Karpas-422 (cell line): ENCODE measurements at regions not wholly inside any gene's neighbourhood (a gene's known extent, or its start where the extent isn't known, plus 50 kb on each side); places are given as distances from the start of the nearest gene placed in this dataset.

Experiments used
- DNase-seq: peaks from one replicate; pipeline ENCODE4 v3.0.0-alpha.2; 2015
- H2AFZ ChIP-seq: fragments of 200-600 bp; sonication (generic); 2 replicates; pipeline ENCODE4 v1.6.1; 2014; ENCODE audit warnings: antibody characterized with exemption, low read length, mixed read lengths
- H3K27ac ChIP-seq: fragments of 200-600 bp; sonication (generic); 2 replicates; pipeline ENCODE4 v1.5.1; 2014; ENCODE audit warnings: mild to moderate bottlenecking, low read length, moderate library complexity
- H3K27me3 ChIP-seq: fragments of 200-600 bp; sonication (generic); 2 replicates; pipeline ENCODE4 v1.6.1; 2014; ENCODE audit warnings: low read length, mixed read lengths
- H3K36me3 ChIP-seq: fragments of 200-600 bp; sonication (generic); 2 replicates; pipeline ENCODE4 v1.6.1; 2014; ENCODE audit warnings: low read length, mixed read lengths; ENCODE audit not compliant: insufficient read depth
- H3K4me1 ChIP-seq: fragments of 200-600 bp; sonication (generic); 2 replicates; pipeline ENCODE4 v1.6.1; 2014; ENCODE audit warnings: mild to moderate bottlenecking, low read length, mixed read lengths
- H3K4me2 ChIP-seq: fragments of 200-600 bp; sonication (generic); 2 replicates; pipeline ENCODE4 v1.6.1; 2014; ENCODE audit warnings: low read length, low read depth, mild to moderate bottlenecking; ENCODE audit not compliant: poor library complexity, severe bottlenecking
- H3K4me3 ChIP-seq: fragments of 200-600 bp; sonication (generic); 2 replicates; pipeline ENCODE4 v1.5.1; 2014; ENCODE audit warnings: mild to moderate bottlenecking, antibody characterized with exemption, low read length, mixed read lengths
- H3K79me2 ChIP-seq: fragments of 200-600 bp; sonication (generic); 2 replicates; pipeline ENCODE4 v1.6.1; 2014; ENCODE audit warnings: mild to moderate bottlenecking, low read length, mixed read lengths
- H3K9ac ChIP-seq: fragments of 200-600 bp; sonication (generic); 2 replicates; pipeline ENCODE4 v1.6.0; 2014; ENCODE audit warnings: low read length
- H3K9me2 ChIP-seq: fragments of 200-600 bp; sonication (generic), shearing (Covaris generic); replicated peaks from 2 replicates; pipeline ENCODE4 v1.6.0; 2014; ENCODE audit warnings: mild to moderate bottlenecking, low read length, moderate library complexity; ENCODE audit not compliant: insufficient read depth
- H3K9me3 ChIP-seq: fragments of 300-700, 200-600 bp; sonication (generic); 2 replicates; pipeline ENCODE4 v1.6.1; 2014; ENCODE audit warnings: low read length, mixed read lengths
- H4K20me1 ChIP-seq: fragments of 200-600 bp; sonication (generic); 2 replicates; pipeline ENCODE4 v1.6.1; 2014; ENCODE audit warnings: mild to moderate bottlenecking, antibody characterized with exemption, low read length, low read depth; ENCODE audit not compliant: insufficient read depth

DNA sequence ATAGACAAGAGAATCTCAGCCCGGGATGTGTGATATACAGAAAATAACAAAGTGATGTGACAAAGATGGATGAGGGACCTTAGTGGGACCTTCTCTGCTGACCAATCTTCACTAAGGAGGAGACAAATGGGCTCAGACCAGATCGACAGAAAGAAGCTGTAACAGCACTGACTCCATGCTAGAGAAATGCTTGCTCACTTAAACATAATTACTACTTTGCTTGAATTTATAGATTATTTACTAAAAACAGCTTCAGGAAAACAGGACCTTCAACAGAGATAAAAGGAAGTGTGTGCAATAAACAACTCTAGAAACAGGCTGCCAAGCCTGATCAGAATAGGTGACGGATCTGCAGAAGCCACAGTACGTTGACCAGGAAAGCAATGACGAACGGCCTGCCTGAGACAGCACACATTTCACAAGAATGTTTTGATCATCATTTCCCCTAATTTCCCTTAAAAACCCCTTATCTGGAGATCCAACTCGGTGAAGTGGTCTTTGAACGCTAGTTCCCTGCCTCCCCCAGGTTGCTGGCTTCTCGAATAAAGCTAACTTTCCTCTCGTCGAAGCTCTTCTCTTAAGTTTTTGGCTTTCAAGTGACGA, 98.4 kb upstream of the STEAP1B start:
- Histone ChIP-seq H3K27me3 (no peaks in the 10 kb centered on the region), H2AFZ (no peak overlapping the region), H3K9me3 (no peaks in the 10 kb centered on the region), H3K4me1 (peaks cover 8% of the 10 kb centered on the region), H3K79me2 (no peaks in the 10 kb centered on the region), H3K4me3 (no peak overlapping the region), H3K9me2 (no peaks in the 10 kb centered on the region), H3K9ac (no peak overlapping the region), H3K36me3 (no peaks in the 10 kb centered on the region), H4K20me1 (no peaks in the 10 kb centered on the region), H3K4me2 (no peak overlapping the region), H3K27ac (no peak overlapping the region)
- no peak for DNase-seq

GRCh38 chr7:22597844-22598243, 97.9 kb upstream of the STEAP1B start:
- Histone ChIP-seq H2AFZ (no peak overlapping the region), H3K27me3 (no peaks in the 10 kb centered on the region), H3K9ac (no peak overlapping the region), H3K79me2 (no peaks in the 10 kb centered on the region), H3K4me2 (no peak overlapping the region), H3K4me3 (no peak overlapping the region), H3K9me3 (no peaks in the 10 kb centered on the region), H4K20me1 (no peaks in the 10 kb centered on the region), H3K36me3 (no peaks in the 10 kb centered on the region), H3K4me1 (peaks cover 8% of the 10 kb centered on the region), H3K27ac (no peak overlapping the region), H3K9me2 (no peaks in the 10 kb centered on the region)
- DNase-seq, result no peak

DNA sequence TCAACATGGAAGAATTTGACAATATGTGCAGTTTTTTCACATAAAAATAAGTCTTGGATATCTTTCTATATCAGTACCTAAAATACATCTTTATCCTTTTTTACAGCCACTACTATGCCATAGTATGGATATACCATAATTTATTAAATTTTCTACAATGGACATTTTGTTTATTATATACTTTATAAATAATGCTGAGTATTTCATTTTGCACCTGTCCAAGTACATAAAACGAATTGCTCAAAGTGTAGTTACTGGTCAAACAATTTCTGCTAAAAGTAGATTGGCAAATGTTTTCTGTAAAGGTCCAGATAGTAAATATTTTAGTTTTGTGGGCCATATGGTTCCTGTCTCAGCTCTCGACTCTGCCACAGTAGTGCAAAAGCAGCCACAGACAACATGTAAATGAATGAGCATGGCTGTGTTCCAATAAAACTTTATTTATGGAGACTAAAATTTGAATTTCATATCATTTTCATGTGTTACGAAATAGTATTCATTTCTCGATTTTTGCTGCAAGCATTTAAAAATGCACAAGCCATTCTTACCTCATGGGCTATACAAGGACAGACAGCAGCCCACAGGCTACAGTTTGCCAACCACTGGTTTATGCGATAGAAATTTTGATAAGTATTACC, 96.9 kb upstream of the STEAP1B start:
- no peaks in the 10 kb centered on the region for H3K9me2 ChIP-seq
- H3K27me3 ChIP-seq, result no peaks in the 10 kb centered on the region
- H3K9me3 ChIP-seq, result no peaks in the 10 kb centered on the region
- H3K79me2 ChIP-seq, result no peaks in the 10 kb centered on the region
- H3K36me3 ChIP-seq, result no peaks in the 10 kb centered on the region
- DNase-seq, result peak; percentile 51
- H4K20me1 ChIP-seq, result no peaks in the 10 kb centered on the region
- peaks cover 8% of the 10 kb centered on the region for H3K4me1 ChIP-seq
- no peak overlapping the region for H2AFZ ChIP-seq
- H3K4me3 ChIP-seq, result no peak overlapping the region
- H3K4me2 ChIP-seq, result no peak overlapping the region
- H3K27ac ChIP-seq, result no peak overlapping the region
- no peak overlapping the region for H3K9ac ChIP-seq

DNA sequence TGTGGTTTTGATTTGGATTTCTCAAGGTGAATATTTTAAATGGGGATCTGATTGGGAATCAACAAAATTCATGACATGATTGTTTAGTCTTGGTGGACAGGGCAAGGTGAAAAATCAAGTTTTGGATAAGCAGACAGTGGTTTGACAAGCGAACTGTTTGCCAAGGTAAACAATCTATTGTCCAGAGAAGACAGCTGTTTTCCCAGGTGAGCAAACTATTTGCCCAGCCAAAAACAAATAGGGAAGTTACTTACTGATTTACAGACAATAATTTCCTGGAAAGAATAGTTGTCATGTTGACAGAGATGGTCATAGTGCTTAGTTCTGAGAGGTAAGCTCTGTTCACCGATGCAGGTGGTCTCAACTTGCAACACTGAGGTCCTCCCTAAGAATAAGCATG, 94.0 kb upstream of the STEAP1B start:
- no peaks in the 10 kb centered on the region for H3K36me3 ChIP-seq
- no peaks in the 10 kb centered on the region for H4K20me1 ChIP-seq
- H3K9ac ChIP-seq, result no peak overlapping the region
- no peak overlapping the region for H3K4me2 ChIP-seq
- H3K4me1 ChIP-seq, result peaks cover 8% of the 10 kb centered on the region
- no peaks in the 10 kb centered on the region for H3K9me2 ChIP-seq
- no peak for DNase-seq
- H3K79me2 ChIP-seq, result no peaks in the 10 kb centered on the region
- H2AFZ ChIP-seq, result no peak overlapping the region
- no peaks in the 10 kb centered on the region for H3K9me3 ChIP-seq
- H3K27me3 ChIP-seq, result no peaks in the 10 kb centered on the region
- H3K4me3 ChIP-seq, result no peak overlapping the region
- H3K27ac ChIP-seq, result no peak overlapping the region

GRCh38 chr7:22591271-22591670, 91.3 kb upstream of the STEAP1B start:
- no peak for DNase-seq
- Histone ChIP-seq H2AFZ (no peak overlapping the region), H3K9me2 (no peaks in the 10 kb centered on the region), H3K9me3 (no peaks in the 10 kb centered on the region), H3K27me3 (no peaks in the 10 kb centered on the region), H3K9ac (no peak overlapping the region), H3K79me2 (no peaks in the 10 kb centered on the region), H3K4me3 (no peak overlapping the region), H3K4me1 (peaks cover 10% of the 10 kb centered on the region), H4K20me1 (no peaks in the 10 kb centered on the region), H3K36me3 (no peaks in the 10 kb centered on the region), H3K4me2 (no peak overlapping the region), H3K27ac (no peak overlapping the region)

DNA sequence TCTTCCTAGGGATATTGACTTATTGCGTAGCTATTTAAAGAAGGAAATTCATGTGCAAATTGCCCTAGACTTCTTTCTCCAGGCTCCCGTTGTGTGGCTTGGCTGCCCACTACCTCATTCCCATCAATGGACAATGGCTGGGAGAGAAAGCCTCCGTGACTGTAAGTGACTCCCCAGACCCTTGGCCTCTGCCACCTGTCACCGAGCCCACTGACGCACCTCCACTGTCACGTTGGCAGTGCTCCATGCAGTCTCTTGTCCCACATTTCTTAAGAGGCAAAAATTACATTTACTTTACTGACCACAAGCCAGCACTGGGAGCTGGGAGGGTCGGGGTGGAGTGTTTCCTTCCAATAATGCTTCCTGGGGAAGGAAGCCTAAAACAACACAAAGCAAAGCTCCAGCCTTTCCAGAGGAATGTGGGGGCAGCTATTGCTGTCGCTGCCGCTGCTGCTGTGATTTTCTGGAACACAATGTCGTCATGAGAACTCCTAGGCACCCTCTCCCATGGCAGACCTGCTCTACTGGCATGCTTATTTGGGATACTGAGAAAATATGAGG, 89.7 kb upstream of the STEAP1B start:
- Histone ChIP-seq H3K9me3 (no peaks in the 10 kb centered on the region), H4K20me1 (no peaks in the 10 kb centered on the region), H3K79me2 (no peaks in the 10 kb centered on the region), H3K9me2 (no peaks in the 10 kb centered on the region), H3K27ac (no peak overlapping the region), H3K4me2 (no peak overlapping the region), H3K4me3 (no peak overlapping the region), H3K27me3 (no peaks in the 10 kb centered on the region), H3K36me3 (no peaks in the 10 kb centered on the region), H2AFZ (no peak overlapping the region), H3K9ac (no peak overlapping the region), H3K4me1 (peaks cover 10% of the 10 kb centered on the region)
- DNase-seq, result no peak

DNA sequence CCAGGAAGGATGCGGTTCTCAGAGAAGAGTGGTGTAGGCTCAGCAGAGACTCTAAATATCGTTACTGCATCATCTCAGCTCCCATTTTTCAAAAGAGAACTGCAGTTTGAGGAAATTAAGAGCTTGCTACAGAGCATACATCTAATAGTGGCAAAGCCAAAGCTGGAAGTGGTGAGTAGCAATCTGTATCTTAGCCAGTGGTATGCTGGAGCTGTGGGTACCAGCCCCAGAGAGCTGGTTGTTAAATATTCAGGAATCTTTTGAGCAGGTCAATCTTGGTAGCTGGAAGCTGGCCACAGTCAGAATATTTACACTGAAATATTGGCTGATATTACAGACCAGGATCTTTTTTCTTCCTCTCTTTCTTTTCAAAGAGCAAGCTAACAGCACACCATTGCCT, 88.4 kb upstream of the STEAP1B start:
- H3K9me2 ChIP-seq, result no peaks in the 10 kb centered on the region
- no peak for DNase-seq
- H3K9me3 ChIP-seq, result no peaks in the 10 kb centered on the region
- no peaks in the 10 kb centered on the region for H3K36me3 ChIP-seq
- H3K4me2 ChIP-seq, result no peak overlapping the region
- no peaks in the 10 kb centered on the region for H3K79me2 ChIP-seq
- no peak overlapping the region for H3K9ac ChIP-seq
- H3K4me1 ChIP-seq, result peaks cover 10% of the 10 kb centered on the region
- no peaks in the 10 kb centered on the region for H4K20me1 ChIP-seq
- no peak overlapping the region for H3K27ac ChIP-seq
- no peak overlapping the region for H2AFZ ChIP-seq
- no peak overlapping the region for H3K4me3 ChIP-seq
- no peaks in the 10 kb centered on the region for H3K27me3 ChIP-seq

GRCh38 chr7:22587322-22587721, 87.3 kb upstream of the STEAP1B start:
- Histone ChIP-seq H3K9ac (no peak overlapping the region), H3K9me3 (no peaks in the 10 kb centered on the region), H3K4me3 (no peak overlapping the region)

More at GRCh38 chr7:22587322-22587721, 87.3 kb upstream of the STEAP1B start:
- Histone ChIP-seq H3K79me2 (no peaks in the 10 kb centered on the region), H3K4me2 (no peak overlapping the region), H3K9me2 (no peaks in the 10 kb centered on the region), H3K27me3 (no peaks in the 10 kb centered on the region), H3K4me1 (peaks cover 10% of the 10 kb centered on the region), H3K36me3 (no peaks in the 10 kb centered on the region), H4K20me1 (no peaks in the 10 kb centered on the region), H2AFZ (no peak overlapping the region), H3K27ac (no peak overlapping the region)
- DNase-seq, result no peak
